B cell (primary cell): ENCODE measurements at regions not wholly inside any gene's neighbourhood (a gene's known extent, or its start where the extent isn't known, plus 50 kb on each side); places are given as distances from the start of the nearest gene placed in this dataset.

ENCODE experiments used
- ATAC-seq: fragments of 200-7000 bp; cut with Tn5 transposase; one replicate; pipeline ENCODE4 v1.10.0; 2021; ENCODE audit warnings: low read depth, mild to moderate bottlenecking, moderate number of reproducible peaks, moderate library complexity
- CTCF ChIA-PET: fragments of 350-600 bp; sonication (Branson Sonifier 250); formaldehyde crosslinking; loops from one replicate; lab custom pipeline; 2021; ENCODE audit warnings: antibody characterized with exemption, inconsistent platforms; lab: Charles Lee
- POLR2A ChIA-PET: fragments of 350-600 bp; sonication (Branson Sonifier 250); formaldehyde crosslinking; loops from one replicate; lab custom pipeline; 2021; ENCODE audit warnings: antibody characterized with exemption; lab: Charles Lee
- DNase-seq: peaks from one replicate; pipeline ENCODE4 v3.0.0; 2013
- H2AFZ ChIP-seq: 2 replicates; pipeline ENCODE4 v1.6.1; 2012; ENCODE audit warnings: mild to moderate bottlenecking, low read depth, low read length; ENCODE audit not compliant: insufficient read depth, poor library complexity, severe bottlenecking
- H3K27ac ChIP-seq, 2 donors: 1 replicate in 1 of 2; 2 replicates in 1 of 2; pipeline ENCODE4 v1.5.1; 2012 to 2013; ENCODE audit warnings: low read length in 2 of 2, mild to moderate bottlenecking in 2 of 2, moderate library complexity in 1 of 2
- H3K27me3 ChIP-seq, 4 experiments: fragments of 200-600 bp in 1 of 4; sonication (generic) in 1 of 4; replicated peaks in 1 of 4; 1 replicate in 2 of 4; 2 replicates in 2 of 4; pipeline versions ENCODE4 v1.6.1 to v1.7.0; 2013 to 2016; ENCODE audit warnings: low read length in 3 of 4, mild to moderate bottlenecking in 2 of 4, mixed read lengths in 1 of 4, moderate library complexity in 1 of 4; ENCODE audit not compliant: insufficient read depth in 4 of 4, control insufficient read depth in 3 of 4; ENCODE audit errors: control extremely low read depth in 1 of 4
- H3K36me3 ChIP-seq, 2 experiments: replicated peaks in 1 of 2; 1 replicate in 1 of 2; 2 replicates in 1 of 2; pipeline versions ENCODE4 v1.6.1 to v1.7.1; 2013; ENCODE audit warnings: low read length in 1 of 2; ENCODE audit not compliant: insufficient read depth in 2 of 2, control insufficient read depth in 1 of 2; ENCODE audit errors: control extremely low read depth in 1 of 2, extremely low read depth in 1 of 2
- H3K4me1 ChIP-seq, 2 donors: fragments of 200-600 bp in 1 of 2; sonication (generic) in 1 of 2; 1 replicate in 1 of 2; 2 replicates in 1 of 2; pipeline versions ENCODE4 v1.5.1 to v1.6.1; 2013 to 2017; ENCODE audit warnings: low read length in 2 of 2; ENCODE audit not compliant: control insufficient read depth in 2 of 2, insufficient read depth in 2 of 2
- H3K4me2 ChIP-seq: replicated peaks from 2 replicates; pipeline ENCODE3; 2012; ENCODE audit warnings: mild to moderate bottlenecking, low read depth, low read length; ENCODE audit not compliant: poor library complexity, severe bottlenecking
- H3K4me3 ChIP-seq, 5 experiments: fragments of 200-600 bp in 1 of 5; sonication (generic) in 1 of 5; 1 replicate in 3 of 5; 2 replicates in 2 of 5; pipeline versions ENCODE4 v1.5.1 to v1.7.0; 2011 to 2016; ENCODE audit warnings: low read length in 4 of 5, mild to moderate bottlenecking in 4 of 5, low read depth in 2 of 5, control low read depth in 1 of 5, moderate library complexity in 1 of 5; ENCODE audit not compliant: insufficient read depth in 1 of 5; ENCODE audit errors: control extremely low read depth in 1 of 5, extremely low read depth in 1 of 5
- H3K79me2 ChIP-seq: fragments of 200-600 bp; sonication (generic); one replicate; pipeline ENCODE4 v1.6.0; 2016; ENCODE audit warnings: low read length; ENCODE audit not compliant: control insufficient read depth, insufficient read depth
- H3K9ac ChIP-seq: fragments of 200-600 bp; sonication (generic); 2 replicates; pipeline ENCODE4 v1.6.1; 2017; ENCODE audit warnings: mild to moderate bottlenecking, low read length, moderate library complexity
- H3K9me3 ChIP-seq, 3 donors: one replicate each; pipeline versions ENCODE4 v1.6.1 to v1.7.1; 2013; ENCODE audit warnings: low read length in 2 of 3; ENCODE audit not compliant: control insufficient read depth in 2 of 3, insufficient read depth in 1 of 3; ENCODE audit errors: control extremely low read depth in 1 of 3
- H4K20me1 ChIP-seq: 2 replicates; pipeline ENCODE4 v1.6.0; 2012; ENCODE audit warnings: mild to moderate bottlenecking, low read length; ENCODE audit not compliant: insufficient read depth, control insufficient read depth, poor library complexity, severe bottlenecking
- H3K27ac Mint-ChIP-seq: one replicate; pipeline ENCODE4 v1.8.0; 2021; ENCODE audit warnings: mixed read lengths
- H3K27me3 Mint-ChIP-seq: one replicate; pipeline ENCODE4 v1.8.0; 2021; ENCODE audit warnings: mixed read lengths
- H3K4me1 Mint-ChIP-seq: one replicate; pipeline ENCODE4 v1.8.0; 2021; ENCODE audit warnings: mixed read lengths
- H3K4me3 Mint-ChIP-seq: one replicate; pipeline ENCODE4 v1.8.0; 2021; ENCODE audit warnings: mixed read lengths
- H3K9me3 Mint-ChIP-seq: one replicate; pipeline ENCODE4 v1.8.0; 2022; ENCODE audit warnings: mixed read lengths; ENCODE audit not compliant: insufficient read depth
- CTCF ChIP-seq: fragments of 200-600 bp; IDR thresholded peaks from one replicate; pipeline ENCODE4 v1.8.0; 2022; ENCODE audit warnings: antibody characterized with exemption, mild to moderate bottlenecking
- EZH2 ChIP-seq: IDR thresholded peaks from 2 replicates; pipeline ENCODE4 v1.6.1; 2012; ENCODE audit warnings: borderline replicate concordance, low read depth, mild to moderate bottlenecking, moderate library complexity, low read length; ENCODE audit not compliant: insufficient read depth, poor library complexity, severe bottlenecking
- WGBS: methylation state at CpG from one replicate; pipeline ENCODE4 v1.1.5; 2013; ENCODE audit warnings: missing lambda C conversion rate; ENCODE audit not compliant: insufficient coverage; 5-methylcytosine and 5-hydroxymethylcytosine counted together
- intact Hi-C: fragments of 100-400 bp; cut with micrococcal nuclease; formaldehyde crosslinking; loops from one replicate; pipeline ENCODE4 v1.10.0; 2022

- no peaks in the 10 kb centered on the region for H3K36me3 ChIP-seq
- no peak overlapping the region for H3K9ac ChIP-seq
- DNase-seq (no peak), ATAC-seq (no peak)
- H3K4me1 Mint-ChIP-seq = no peaks in the 10 kb centered on the region
- H3K9me3 Mint-ChIP-seq = no peaks in the 10 kb centered on the region
- H3K27ac ChIP-seq = no peak overlapping the region
- no peaks in the 10 kb centered on the region for H3K27me3 ChIP-seq
- H2AFZ ChIP-seq = no peak overlapping the region
- H3K27me3 Mint-ChIP-seq = no peaks in the 10 kb centered on the region
- intact Hi-C loops = no loop called here
- no peaks in the 10 kb centered on the region for H3K9me3 ChIP-seq
- H3K79me2 ChIP-seq = no peaks in the 10 kb centered on the region
- H3K4me3 ChIP-seq = no peak overlapping the region
- H3K4me3 Mint-ChIP-seq = no peak overlapping the region
- H3K4me2 ChIP-seq = no peak overlapping the region
- ChIA-PET POLR2A (no interaction called here), CTCF (no interaction called here)
- TF ChIP-seq EZH2 = no peak
- TF ChIP-seq CTCF = no peak
- no peak overlapping the region for H3K27ac Mint-ChIP-seq
- no peaks in the 10 kb centered on the region for H4K20me1 ChIP-seq
- no CpG with 5 or more reads among the region's 1 CpG for WGBS
- H3K4me1 ChIP-seq = no peaks in the 10 kb centered on the region
These were observed 263.5 kb upstream of the USP15 start for GRCh38 chr12:61996717-61997116.

DNA sequence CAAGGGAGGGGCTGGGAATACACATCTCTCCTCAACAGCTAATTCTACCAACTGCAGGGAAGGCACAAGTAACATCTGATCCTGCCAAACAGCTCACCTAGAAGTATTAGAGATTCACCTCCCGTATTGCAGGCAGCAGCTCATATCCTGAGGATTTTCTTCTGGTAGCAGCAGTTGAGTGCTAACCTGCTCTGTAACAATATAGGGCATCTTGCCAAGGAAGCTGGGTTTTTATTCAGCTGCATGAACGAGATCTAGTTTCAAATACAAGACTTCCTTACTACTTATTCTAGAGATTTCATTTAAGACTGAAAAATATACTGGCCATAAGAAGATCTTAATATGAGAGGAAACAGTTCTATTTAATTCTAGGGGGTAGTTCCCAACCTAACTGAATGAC is 261.4 kb upstream of the USP15 start:
- no peak for ATAC-seq
- Mint-ChIP-seq H3K9me3 (no peaks in the 10 kb centered on the region), H3K4me3 (no peak overlapping the region), H3K4me1 (no peaks in the 10 kb centered on the region), H3K27ac (no peak overlapping the region), H3K27me3 (no peaks in the 10 kb centered on the region)
- Histone ChIP-seq H3K4me3 (no peak overlapping the region), H3K9me3 (no peaks in the 10 kb centered on the region), H4K20me1 (no peaks in the 10 kb centered on the region), H2AFZ (no peak overlapping the region), H3K36me3 (no peaks in the 10 kb centered on the region), H3K27ac (no peak overlapping the region), H3K27me3 (no peaks in the 10 kb centered on the region), H3K4me1 (no peaks in the 10 kb centered on the region), H3K79me2 (no peaks in the 10 kb centered on the region), H3K4me2 (no peak overlapping the region), H3K9ac (no peak overlapping the region)
- ChIA-PET CTCF (interaction anchor here (1.3 kb wide), 1 partner anchor 8 kb away, joined by 6 read pairs; no protein-coding TSS in a partner anchor), POLR2A (no interaction called here)
- DNase-seq = no peak
- no peak for TF ChIP-seq EZH2
- no peak for TF ChIP-seq CTCF
- 0% methylated on average over 1 of the region's 2 CpGs for WGBS
- intact Hi-C loops = no loop called here
